HG03103 (cell line): ENCODE measurements at regions not wholly inside any gene's neighbourhood (a gene's known extent, or its start where the extent isn't known, plus 50 kb on each side); places are given as distances from the start of the nearest gene placed in this dataset.
"Not testable (repeated sequence)": the region's sequence is repeated elsewhere in the genome, so short reads cannot be mapped to it uniquely, and the experiment has no call there.

ENCODE experiments used
- ATAC-seq: cut with Tn5 transposase; IDR thresholded peaks from one replicate; pipeline ENCODE4 v1.9.1; 2021; ENCODE audit warnings: low read depth; ENCODE audit not compliant: unreplicated experiment

GRCh38 chr17:71480099-71480498 lies 640.7 kb upstream of the SOX9 start:
- ATAC-seq: no peak

GRCh38 chr17:71482625-71483024 lies 638.2 kb upstream of the SOX9 start:
- no peak for ATAC-seq

- no peak for ATAC-seq
Observed at GRCh38 chr17:71484546-71484945, 636.3 kb upstream of the SOX9 start.

GRCh38 chr17:71485426-71485825 lies 635.4 kb upstream of the SOX9 start:
- ATAC-seq: no peak

- no peak for ATAC-seq
Observed at GRCh38 chr17:71486261-71486660, 634.6 kb upstream of the SOX9 start.

GRCh38 chr17:71488851-71489250 lies 632.0 kb upstream of the SOX9 start:
- ATAC-seq: no peak

GRCh38 chr17:71494062-71494855 lies 626.6 kb upstream of the SOX9 start:
- ATAC-seq: no peak

GRCh38 chr17:71495420-71495819 lies 625.4 kb upstream of the SOX9 start:
- no peak for ATAC-seq

GRCh38 chr17:71496552-71496951 lies 624.3 kb upstream of the SOX9 start:
- ATAC-seq: no peak

GRCh38 chr17:71500761-71501555 lies 619.9 kb upstream of the SOX9 start:
- ATAC-seq: no peak

- no peak for ATAC-seq
Observed at GRCh38 chr17:71501711-71502110, 619.1 kb upstream of the SOX9 start.

GRCh38 chr17:71502443-71502842 lies 618.4 kb upstream of the SOX9 start:
- ATAC-seq: no peak

- ATAC-seq: no peak
Observed at GRCh38 chr17:71503710-71504465, 616.9 kb upstream of the SOX9 start.

- ATAC-seq: no peak
Observed at GRCh38 chr17:71505200-71505599, 615.6 kb upstream of the SOX9 start.

GRCh38 chr17:71505981-71506380 lies 614.8 kb upstream of the SOX9 start:
- ATAC-seq: no peak

GRCh38 chr17:71511266-71511995 lies 609.4 kb upstream of the SOX9 start:
- ATAC-seq: no peak

- not testable (repeated sequence) for ATAC-seq
Observed at GRCh38 chr17:71513725-71514124, 607.1 kb upstream of the SOX9 start.

- ATAC-seq: no peak
Observed at GRCh38 chr17:71516149-71516548, 604.7 kb upstream of the SOX9 start.

GRCh38 chr17:71519285-71519684 lies 601.5 kb upstream of the SOX9 start:
- ATAC-seq: no peak

GRCh38 chr17:71521724-71522123 lies 599.1 kb upstream of the SOX9 start:
- no peak for ATAC-seq

GRCh38 chr17:71522383-71522782 lies 598.4 kb upstream of the SOX9 start:
- no peak for ATAC-seq
